IMR-90 (cell line): ENCODE measurements at regions not wholly inside any gene's neighbourhood (a gene's known extent, or its start where the extent isn't known, plus 50 kb on each side); places are given as distances from the start of the nearest gene placed in this dataset.
"Not testable (repeated sequence)": the region's sequence is repeated elsewhere in the genome, so short reads cannot be mapped to it uniquely, and the experiment has no call there.

Experiments
- ATAC-seq: fragments of 200-7000 bp; cut with Tn5 transposase; 2 replicates; pipeline ENCODE4 v1.9.1; 2020; ENCODE audit warnings: low read depth, mild to moderate bottlenecking, moderate library complexity
- BruUV-seq: library from RNA; stranded (reverse); fragments of 400-500 nt; replicated peaks from 2 replicates; lab custom pipeline; 2021; lab: Mats Ljungman, UMichigan
- CTCF ChIA-PET: fragments of 300-600 bp; formaldehyde crosslinking; extraction: SDS; loops from one replicate; lab custom pipeline; 2021; ENCODE audit warnings: antibody characterized with exemption; lab: Yijun Ruan, JAX
- POLR2A ChIA-PET: fragments of 300-600 bp; sonication (Branson Sonifier 250); formaldehyde crosslinking; loops from one replicate; lab custom pipeline; 2022; ENCODE audit warnings: antibody characterized with exemption; ENCODE audit not compliant: unreplicated experiment; lab: Charles Lee
- DNase-seq: peaks from one replicate; pipeline ENCODE4 v3.0.0; 2013
- H2AFZ ChIP-seq: replicated peaks from 2 replicates; pipeline ENCODE3; 2013; ENCODE audit warnings: low read length, mild to moderate bottlenecking; ENCODE audit not compliant: poor library complexity
- H2AK5ac ChIP-seq: 2 replicates; pipeline ENCODE4 v1.6.1; 2013; ENCODE audit warnings: low read depth, low read length, inconsistent platforms
- H2AK9ac ChIP-seq: replicated peaks from 2 replicates; pipeline ENCODE3; 2013; ENCODE audit warnings: mild to moderate bottlenecking, low read depth, low read length, moderate library complexity; ENCODE audit not compliant: poor library complexity
- H2BK120ac ChIP-seq: 2 replicates; pipeline ENCODE4 v1.6.1; 2013; ENCODE audit warnings: low read depth, low read length, inconsistent platforms
- H2BK15ac ChIP-seq: 3 replicates; pipeline ENCODE4 v1.6.1; 2013; ENCODE audit warnings: low read depth, low read length, inconsistent platforms
- H2BK20ac ChIP-seq: 2 replicates; pipeline ENCODE4 v1.6.1; 2013; ENCODE audit warnings: low read depth, mild to moderate bottlenecking, inconsistent platforms, low read length, moderate library complexity
- H2BK5ac ChIP-seq: 2 replicates; pipeline ENCODE4 v1.6.1; 2013; ENCODE audit warnings: mild to moderate bottlenecking, low read depth, low read length, inconsistent platforms; ENCODE audit not compliant: poor library complexity, severe bottlenecking
- H3K14ac ChIP-seq: replicated peaks from 2 replicates; pipeline ENCODE4 v1.6.1; 2013; ENCODE audit warnings: low read depth, low read length, inconsistent platforms
- H3K18ac ChIP-seq: 2 replicates; pipeline ENCODE4 v1.6.1; 2013; ENCODE audit warnings: low read depth, low read length, control low read depth
- H3K23ac ChIP-seq: 2 replicates; pipeline ENCODE4 v1.6.1; 2013; ENCODE audit warnings: low read depth, low read length, inconsistent platforms
- H3K27ac ChIP-seq: 2 replicates; pipeline ENCODE4 v1.5.1; 2013; ENCODE audit warnings: mild to moderate bottlenecking, control low read depth, low read length; ENCODE audit not compliant: insufficient read depth
- H3K27me3 ChIP-seq: 2 replicates; pipeline ENCODE4 v1.6.1; 2013; ENCODE audit warnings: low read length; ENCODE audit not compliant: control insufficient read depth, insufficient read depth
- H3K36me3 ChIP-seq: 2 replicates; pipeline ENCODE4 v1.6.1; 2013; ENCODE audit warnings: low read length, mixed read lengths; ENCODE audit not compliant: control insufficient read depth, insufficient read depth
- H3K4ac ChIP-seq: 2 replicates; pipeline ENCODE4 v1.6.1; 2013; ENCODE audit warnings: low read depth, low read length, inconsistent platforms
- H3K4me1 ChIP-seq: 2 replicates; pipeline ENCODE4 v1.6.1; 2013; ENCODE audit warnings: low read length, mixed read lengths; ENCODE audit not compliant: control insufficient read depth, insufficient read depth
- H3K4me2 ChIP-seq: 2 replicates; pipeline ENCODE4 v1.6.1; 2013; ENCODE audit warnings: low read depth, mild to moderate bottlenecking, control low read depth, low read length, moderate library complexity
- H3K4me3 ChIP-seq: 2 replicates; pipeline ENCODE4 v1.5.1; 2013; ENCODE audit warnings: low read depth, mild to moderate bottlenecking, control low read depth, low read length, moderate library complexity; ENCODE audit not compliant: insufficient read depth
- H3K56ac ChIP-seq: 2 replicates; pipeline ENCODE4 v1.6.1; 2013; ENCODE audit warnings: low read length, inconsistent platforms; ENCODE audit not compliant: insufficient read depth; ENCODE audit errors: extremely low read depth
- H3K79me1 ChIP-seq, 2 experiments: 2 replicates each; pipeline ENCODE4 v1.6.1; 2013; ENCODE audit warnings: low read length in 2 of 2, inconsistent platforms in 1 of 2, low read depth in 1 of 2
- H3K9ac ChIP-seq: 2 replicates; pipeline ENCODE4 v1.6.1; 2013; ENCODE audit warnings: low read depth, low read length, control low read depth
- H3K9me1 ChIP-seq: 2 replicates; pipeline ENCODE4 v1.6.1; 2013; ENCODE audit warnings: low read length, inconsistent platforms; ENCODE audit not compliant: insufficient read depth
- H3K9me3 ChIP-seq: 2 replicates; pipeline ENCODE4 v1.6.1; 2013; ENCODE audit warnings: low read length; ENCODE audit not compliant: control insufficient read depth, insufficient read depth
- H4K20me1 ChIP-seq: 2 replicates; pipeline ENCODE4 v1.6.1; 2013; ENCODE audit warnings: low read length, inconsistent platforms; ENCODE audit not compliant: insufficient read depth
- H4K5ac ChIP-seq: 2 replicates; pipeline ENCODE4 v1.6.1; 2013; ENCODE audit warnings: mild to moderate bottlenecking, low read depth, low read length, control low read depth
- H4K8ac ChIP-seq, 2 experiments: 2 replicates each; pipeline ENCODE4 v1.6.1; 2013; ENCODE audit warnings: low read depth in 2 of 2, low read length in 2 of 2, control low read depth in 1 of 2, inconsistent platforms in 1 of 2
- H4K91ac ChIP-seq: 2 replicates; pipeline ENCODE4 v1.6.1; 2013; ENCODE audit warnings: low read depth, low read length, inconsistent platforms; ENCODE audit not compliant: insufficient read depth
- WGBS, 2 experiments: methylation state at CpG; one replicate each; pipeline versions ENCODE4 v1.1.5 to v1.1.7; 2013; ENCODE audit warnings: missing lambda C conversion rate in 2 of 2; ENCODE audit not compliant: insufficient read length in 1 of 2; ENCODE audit errors: extremely low coverage in 2 of 2; 5-methylcytosine and 5-hydroxymethylcytosine counted together
- dilution Hi-C: fragments of 300-500 bp; cut with HindIII; formaldehyde crosslinking; loops from one replicate; pipeline ENCODE4 v1.14.3; 2018; ENCODE audit warnings: low sequenced_read_pairs; ENCODE audit not compliant: unreplicated experiment
- in situ Hi-C: fragments of 300-500 bp; cut with MboI; formaldehyde crosslinking; loops from 3 replicates; pipeline ENCODE4 v1.14.3; 2019; ENCODE audit warnings: low sequenced_read_pairs, inconsistent platforms, mixed read lengths
- intact Hi-C: fragments of 100-400 bp; cut with micrococcal nuclease; formaldehyde crosslinking; loops from 2 replicates; pipeline ENCODE4 v1.10.0; 2022

GRCh38 chr20:26094498-26094897 lies 397.8 kb upstream of the ZNF337 start:
- H4K20me1 ChIP-seq, H2BK120ac ChIP-seq, H4K8ac ChIP-seq, H3K27me3 ChIP-seq, H3K14ac ChIP-seq, H3K9me1 ChIP-seq, DNase-seq, H2AK5ac ChIP-seq, ATAC-seq, H3K9ac ChIP-seq, H2AK9ac ChIP-seq, BruUV-seq, dilution Hi-C loops, H3K36me3 ChIP-seq, H3K4me3 ChIP-seq, intact Hi-C loops, H4K5ac ChIP-seq, H2BK20ac ChIP-seq, H3K4me1 ChIP-seq, H2AFZ ChIP-seq, CTCF ChIA-PET, H2BK15ac ChIP-seq, H3K18ac ChIP-seq, H3K56ac ChIP-seq, H2BK5ac ChIP-seq, H3K4me2 ChIP-seq, H3K9me3 ChIP-seq, H3K23ac ChIP-seq, H3K4ac ChIP-seq, POLR2A ChIA-PET, H4K91ac ChIP-seq, H3K79me1 ChIP-seq, H3K27ac ChIP-seq: not testable (repeated sequence)
- WGBS, 2 experiments: 7% methylated on average over 1 of the region's 1 CpG; no CpG with 5 or more reads in 1 of the 2 experiments
- in situ Hi-C loops: loop anchor here (25.0 kb wide), 1 partner anchor 307 kb away; no protein-coding TSS in a partner anchor

GRCh38 chr20:26091921-26092320 lies 395.3 kb upstream of the ZNF337 start:
- H3K56ac ChIP-seq, H2AK9ac ChIP-seq, H2BK20ac ChIP-seq, H2BK5ac ChIP-seq, POLR2A ChIA-PET, H3K9ac ChIP-seq, H3K27me3 ChIP-seq, H4K5ac ChIP-seq, H3K9me1 ChIP-seq, H3K14ac ChIP-seq, intact Hi-C loops, H2BK120ac ChIP-seq, H2AK5ac ChIP-seq, H3K27ac ChIP-seq, ATAC-seq, CTCF ChIA-PET, H4K8ac ChIP-seq, H3K23ac ChIP-seq, H3K18ac ChIP-seq, DNase-seq, H3K4me3 ChIP-seq, H3K4me1 ChIP-seq, H4K91ac ChIP-seq, H3K36me3 ChIP-seq, dilution Hi-C loops, BruUV-seq, H2AFZ ChIP-seq, H3K4me2 ChIP-seq, H2BK15ac ChIP-seq, H3K9me3 ChIP-seq, H3K4ac ChIP-seq, H3K79me1 ChIP-seq, H4K20me1 ChIP-seq: not testable (repeated sequence)
- WGBS, 2 experiments: no CpG with 5 or more reads among the region's 7 CpGs
- in situ Hi-C loops: loop anchor here (25.0 kb wide), 1 partner anchor 305 kb away; no protein-coding TSS in a partner anchor
